ENCODE measurements at regions not wholly inside any gene's neighbourhood (a gene's known extent, or its start where the extent isn't known, plus 50 kb on each side); places are given as distances from the start of the nearest gene placed in this dataset.

DNA sequence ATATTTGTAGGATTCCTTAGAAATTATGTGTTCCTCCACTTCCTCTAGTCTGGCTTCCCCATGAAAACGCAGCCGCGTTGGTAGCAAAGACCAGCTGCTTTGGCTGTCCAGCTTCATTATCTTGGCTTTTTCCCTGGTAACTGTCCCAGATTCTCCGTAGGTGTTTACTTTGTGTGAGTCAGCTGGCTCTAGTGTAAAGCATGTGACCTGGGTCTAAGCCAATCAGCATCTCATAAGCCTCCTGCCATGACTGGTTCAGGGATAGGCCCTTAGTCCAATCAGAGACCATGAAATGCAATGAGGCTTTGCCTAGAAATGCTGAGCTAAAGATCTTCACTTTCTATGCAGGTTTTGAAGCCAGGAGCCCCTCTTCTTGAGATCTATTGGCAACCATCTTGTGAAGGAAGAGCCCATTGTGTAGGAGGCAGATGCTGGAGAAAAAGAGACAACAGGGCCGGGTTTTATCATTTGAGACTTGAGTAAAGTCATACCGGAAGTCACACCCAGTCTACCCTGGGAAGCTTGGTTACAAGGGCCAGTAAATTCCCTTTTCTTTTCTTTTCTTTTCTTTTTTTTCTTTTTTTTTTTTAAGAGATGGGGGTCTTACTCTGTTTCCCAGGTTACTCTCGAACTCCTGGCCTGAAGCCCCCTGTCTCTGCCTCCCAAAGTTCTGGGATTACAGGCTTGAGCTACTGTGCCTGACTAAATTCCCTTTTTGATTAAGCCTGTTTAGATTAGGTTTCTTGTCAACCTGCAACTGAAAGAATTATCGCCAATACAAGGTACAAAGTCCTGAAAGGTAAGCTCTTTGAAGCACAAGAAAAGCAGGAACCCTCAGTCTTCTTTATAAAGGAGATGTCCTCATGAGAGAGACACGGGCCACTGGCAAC is 256.5 kb upstream of the RREB1 start:
- Histone ChIP-seq H3K4me1 (ENCODE audit: insufficient read depth, poor library complexity, severe bottlenecking) (peaks cover 15% of the 10 kb centered on the region), H3K36me3 (ENCODE audit: low read depth) (no peaks in the 10 kb centered on the region), H3K27me3 (ENCODE audit: insufficient read depth, poor library complexity, severe bottlenecking) (no peaks in the 10 kb centered on the region), H3K4me3 (ENCODE audit: severe bottlenecking) (no peak overlapping the region), H3K9me3 (ENCODE audit: severe bottlenecking) (no peaks in the 10 kb centered on the region), H3K27ac (ENCODE audit: poor library complexity, severe bottlenecking) (peak overlapping the region; percentile 87)
- TF ChIP-seq, protein P1, sequence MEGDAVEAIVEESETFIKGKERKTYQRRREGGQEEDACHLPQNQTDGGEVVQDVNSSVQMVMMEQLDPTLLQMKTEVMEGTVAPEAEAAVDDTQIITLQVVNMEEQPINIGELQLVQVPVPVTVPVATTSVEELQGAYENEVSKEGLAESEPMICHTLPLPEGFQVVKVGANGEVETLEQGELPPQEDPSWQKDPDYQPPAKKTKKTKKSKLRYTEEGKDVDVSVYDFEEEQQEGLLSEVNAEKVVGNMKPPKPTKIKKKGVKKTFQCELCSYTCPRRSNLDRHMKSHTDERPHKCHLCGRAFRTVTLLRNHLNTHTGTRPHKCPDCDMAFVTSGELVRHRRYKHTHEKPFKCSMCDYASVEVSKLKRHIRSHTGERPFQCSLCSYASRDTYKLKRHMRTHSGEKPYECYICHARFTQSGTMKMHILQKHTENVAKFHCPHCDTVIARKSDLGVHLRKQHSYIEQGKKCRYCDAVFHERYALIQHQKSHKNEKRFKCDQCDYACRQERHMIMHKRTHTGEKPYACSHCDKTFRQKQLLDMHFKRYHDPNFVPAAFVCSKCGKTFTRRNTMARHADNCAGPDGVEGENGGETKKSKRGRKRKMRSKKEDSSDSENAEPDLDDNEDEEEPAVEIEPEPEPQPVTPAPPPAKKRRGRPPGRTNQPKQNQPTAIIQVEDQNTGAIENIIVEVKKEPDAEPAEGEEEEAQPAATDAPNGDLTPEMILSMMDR (IDR thresholded peaks at IDR 0.05; ENCODE audit: poor library complexity, severe bottlenecking) = no peak
- peak; percentile 69 for DNase-seq (ENCODE audit: low spot score)
- peak; percentile 98 for ATAC-seq (ENCODE audit: low read depth)

DNA sequence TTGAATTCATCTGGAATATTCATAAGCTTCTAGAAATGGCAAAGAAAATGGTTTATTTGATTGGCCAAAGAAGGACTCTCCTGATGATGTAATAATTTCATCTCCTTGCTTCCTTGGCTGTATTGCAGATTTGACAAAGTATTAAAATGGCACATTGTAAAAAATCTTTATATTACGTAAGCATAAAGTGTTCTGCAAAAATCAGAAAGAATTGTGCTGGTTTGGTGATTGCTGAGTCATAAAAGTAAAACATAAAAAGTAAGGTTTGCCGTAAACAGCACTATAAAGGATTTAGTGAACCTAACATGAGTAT is 255.9 kb upstream of the RREB1 start:
- DNase-seq (ENCODE audit: low spot score) (no peak), ATAC-seq (ENCODE audit: low read depth) (no peak)
- Histone ChIP-seq H3K36me3 (ENCODE audit: low read depth) (no peaks in the 10 kb centered on the region), H3K9me3 (ENCODE audit: severe bottlenecking) (no peaks in the 10 kb centered on the region), H3K4me1 (ENCODE audit: insufficient read depth, poor library complexity, severe bottlenecking) (peaks cover 21% of the 10 kb centered on the region), H3K4me3 (ENCODE audit: severe bottlenecking) (no peak overlapping the region), H3K27me3 (ENCODE audit: insufficient read depth, poor library complexity, severe bottlenecking) (no peaks in the 10 kb centered on the region), H3K27ac (ENCODE audit: poor library complexity, severe bottlenecking) (peak overlapping the region; percentile 87)
- TF ChIP-seq, protein P1 (IDR thresholded peaks at IDR 0.05; ENCODE audit: poor library complexity, severe bottlenecking) = no peak

GRCh38 chr6:6856538-6857523 is 250.9 kb upstream of the RREB1 start:
- H3K36me3 ChIP-seq (ENCODE audit: low read depth) = no peaks in the 10 kb centered on the region
- DNase-seq (ENCODE audit: low spot score) (peak; percentile 91), ATAC-seq (ENCODE audit: low read depth) (peak; percentile 93)
- H3K9me3 ChIP-seq (ENCODE audit: severe bottlenecking) = no peaks in the 10 kb centered on the region
- peak overlapping the region; percentile 92 for H3K27ac ChIP-seq (ENCODE audit: poor library complexity, severe bottlenecking)
- no peak overlapping the region for H3K4me3 ChIP-seq (ENCODE audit: severe bottlenecking)
- TF ChIP-seq, protein P1 (IDR thresholded peaks at IDR 0.05; ENCODE audit: poor library complexity, severe bottlenecking) = no peak
- H3K4me1 ChIP-seq (ENCODE audit: insufficient read depth, poor library complexity, severe bottlenecking) = peaks cover 21% of the 10 kb centered on the region
- H3K27me3 ChIP-seq (ENCODE audit: insufficient read depth, poor library complexity, severe bottlenecking) = no peaks in the 10 kb centered on the region

DNA sequence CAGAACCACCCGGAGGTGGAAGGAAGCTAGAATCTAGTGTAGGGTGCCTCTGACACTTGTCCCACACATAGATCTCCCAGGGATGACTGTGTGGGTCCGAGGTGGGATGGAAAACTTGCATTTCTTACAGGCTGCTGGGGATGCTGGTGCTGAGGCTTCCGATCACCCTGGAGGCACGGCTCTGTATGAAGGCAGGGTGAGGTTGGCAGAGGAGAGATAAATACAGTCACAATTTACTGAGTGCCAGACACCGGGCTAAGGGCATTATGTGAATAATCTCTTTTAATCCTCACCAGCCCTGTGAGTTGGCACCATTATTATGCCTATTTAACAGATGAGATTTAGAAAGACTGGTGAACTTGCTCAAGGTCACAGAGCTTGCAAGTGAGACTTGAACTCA is 250.2 kb upstream of the RREB1 start:
- Histone ChIP-seq H3K9me3 (ENCODE audit: severe bottlenecking) (no peaks in the 10 kb centered on the region), H3K36me3 (ENCODE audit: low read depth) (no peaks in the 10 kb centered on the region), H3K4me1 (ENCODE audit: insufficient read depth, poor library complexity, severe bottlenecking) (peaks cover 21% of the 10 kb centered on the region), H3K27ac (ENCODE audit: poor library complexity, severe bottlenecking) (peak overlapping the region; percentile 92), H3K4me3 (ENCODE audit: severe bottlenecking) (no peak overlapping the region), H3K27me3 (ENCODE audit: insufficient read depth, poor library complexity, severe bottlenecking) (no peaks in the 10 kb centered on the region)
- TF ChIP-seq, protein P1 (IDR thresholded peaks at IDR 0.05; ENCODE audit: poor library complexity, severe bottlenecking) = no peak
- no peak for ATAC-seq (ENCODE audit: low read depth)
- DNase-seq (ENCODE audit: low spot score) = no peak

Measured in RWPE2 (cell line).